ENCODE measurements at regions not wholly inside any gene's neighbourhood (a gene's known extent, or its start where the extent isn't known, plus 50 kb on each side); places are given as distances from the start of the nearest gene placed in this dataset.

DNA sequence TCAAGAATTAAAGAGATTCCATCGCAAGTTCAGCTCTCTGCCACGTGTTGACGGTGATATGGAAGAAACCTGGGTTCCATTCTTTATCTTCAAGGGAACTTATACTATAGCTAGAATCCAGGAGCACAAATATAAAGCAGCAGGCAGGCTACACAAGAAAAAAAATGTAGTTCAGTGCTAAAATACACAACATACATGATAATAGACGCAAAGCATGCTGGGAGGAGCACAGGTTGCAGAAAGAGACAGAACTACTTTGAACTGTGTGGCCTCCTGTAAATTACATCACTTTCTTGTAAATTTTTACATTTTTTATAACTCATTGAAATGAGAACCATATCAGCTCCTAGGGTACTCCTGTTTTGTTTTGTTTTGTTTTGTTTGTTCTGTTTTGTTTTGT is 53.8 kb upstream of the RBM24 start:
- no peak for DNase-seq
